Endothelial cell of umbilical vein (primary cell): ENCODE measurements at regions not wholly inside any gene's neighbourhood (a gene's known extent, or its start where the extent isn't known, plus 50 kb on each side); places are given as distances from the start of the nearest gene placed in this dataset.

ENCODE experiments used
- BruUV-seq: library from RNA; stranded (reverse); fragments of 400-500 nt; replicated peaks from 2 replicates; lab custom pipeline; 2021; lab: Mats Ljungman, UMichigan
- CTCF ChIA-PET: fragments of 300-600, 350-600 bp; sonication (Branson Sonifier 250); formaldehyde crosslinking; loops from one replicate; lab custom pipeline; 2021; ENCODE audit warnings: antibody characterized with exemption, inconsistent platforms; lab: Charles Lee
- POLR2A ChIA-PET: fragments of 300-600, 350-600 bp; sonication (Branson Sonifier 250); formaldehyde crosslinking; loops from one replicate; lab custom pipeline; 2021; ENCODE audit warnings: antibody characterized with exemption, inconsistent platforms; lab: Charles Lee
- DNase-seq: peaks from one replicate; pipeline ENCODE4 v3.0.0-alpha.2; 2011; ENCODE audit warnings: low read depth, low spot score
- FAIRE-seq: peaks from 2 replicates; lab custom pipeline; 2011; peaks lifted over from hg19 to GRCh38; lab: Jason Lieb, UNC
- H2AFZ ChIP-seq: 2 replicates; pipeline ENCODE4 v1.6.0; 2012; ENCODE audit warnings: low read depth, low read length, control low read depth, inconsistent platforms
- H3K27ac ChIP-seq: 2 replicates; pipeline ENCODE4 v1.5.1; 2011; ENCODE audit warnings: low read depth, mild to moderate bottlenecking, control low read depth, low read length, moderate library complexity; ENCODE audit not compliant: insufficient read depth
- H3K27me3 ChIP-seq, 2 experiments: 2 replicates each; pipeline versions ENCODE4 v1.6.0 to v1.6.1; 2011; ENCODE audit warnings: low read length in 2 of 2, mixed read lengths in 1 of 2; ENCODE audit not compliant: control insufficient read depth in 2 of 2, insufficient read depth in 2 of 2
- H3K36me3 ChIP-seq, 2 experiments: 2 replicates in 1 of 2; 3 replicates in 1 of 2; pipeline ENCODE4 v1.5.1; 2011; ENCODE audit warnings: low read length in 2 of 2, mild to moderate bottlenecking in 1 of 2, moderate library complexity in 1 of 2; ENCODE audit not compliant: control insufficient read depth in 2 of 2, insufficient read depth in 2 of 2; ENCODE audit errors: extremely low read depth in 1 of 2
- H3K4me1 ChIP-seq: 3 replicates; pipeline ENCODE4 v1.5.1; 2011; ENCODE audit warnings: mild to moderate bottlenecking, low read length; ENCODE audit not compliant: control insufficient read depth, insufficient read depth; ENCODE audit errors: extremely low read depth
- H3K4me2 ChIP-seq: 2 replicates; pipeline ENCODE4 v1.6.1; 2011; ENCODE audit warnings: low read length, control low read depth, mixed read lengths; ENCODE audit not compliant: insufficient read depth
- H3K4me3 ChIP-seq, 3 experiments: fragments of 200-600 bp in 1 of 3; sonication (generic), shearing (Covaris generic) in 1 of 3; replicated peaks in 1 of 3; 2 replicates each; pipeline ENCODE4 v1.5.1; 2011 to 2016; ENCODE audit warnings: control low read depth in 3 of 3, low read length in 3 of 3, mild to moderate bottlenecking in 2 of 3, inconsistent platforms in 1 of 3, low read depth in 1 of 3, moderate library complexity in 1 of 3; ENCODE audit not compliant: insufficient read depth in 1 of 3
- H3K79me2 ChIP-seq: 2 replicates; pipeline ENCODE4 v1.6.0; 2012; ENCODE audit warnings: low read length, inconsistent platforms; ENCODE audit not compliant: control insufficient read depth, insufficient read depth
- H3K9ac ChIP-seq: replicated peaks from 2 replicates; pipeline ENCODE3; 2011; ENCODE audit warnings: low read length, control low read depth; ENCODE audit not compliant: insufficient read depth; ENCODE audit errors: extremely low read depth
- H3K9me1 ChIP-seq: replicated peaks from 3 replicates; pipeline ENCODE4 v1.6.0; 2011; ENCODE audit warnings: mild to moderate bottlenecking, low read length; ENCODE audit not compliant: control insufficient read depth, insufficient read depth; ENCODE audit errors: extremely low read depth
- H3K9me3 ChIP-seq: replicated peaks from 2 replicates; pipeline ENCODE4 v1.5.1; 2012; ENCODE audit warnings: low read length, inconsistent platforms; ENCODE audit not compliant: control insufficient read depth, insufficient read depth
- H4K20me1 ChIP-seq: replicated peaks from 2 replicates; pipeline ENCODE3; 2011; ENCODE audit warnings: mild to moderate bottlenecking, low read length; ENCODE audit not compliant: control insufficient read depth, insufficient read depth; ENCODE audit errors: extremely low read depth
- CTCF ChIP-seq, 2 donors: IDR thresholded peaks; 1 replicate in 1 of 2; 2 replicates in 1 of 2; pipeline ENCODE4 v1.5.1; 2011; ENCODE audit warnings: low read length in 2 of 2, mild to moderate bottlenecking in 2 of 2, moderate library complexity in 2 of 2, control low read depth in 1 of 2, inconsistent platforms in 1 of 2, low read depth in 1 of 2; ENCODE audit not compliant: insufficient read depth in 1 of 2; ENCODE audit errors: extremely low read depth in 1 of 2
- EZH2 ChIP-seq: IDR thresholded peaks from 2 replicates; pipeline ENCODE4 v1.6.1; 2012; ENCODE audit warnings: borderline replicate concordance, low read depth, mild to moderate bottlenecking, moderate library complexity, low read length, inconsistent platforms; ENCODE audit not compliant: severe bottlenecking
- FOS ChIP-seq: IDR thresholded peaks from 2 replicates; pipeline ENCODE4 v1.6.1; 2011; ENCODE audit warnings: mild to moderate bottlenecking, low read length, moderate library complexity, borderline replicate concordance; ENCODE audit not compliant: insufficient read depth
- JUN ChIP-seq: IDR thresholded peaks from 2 replicates; pipeline ENCODE4 v1.6.1; 2011; ENCODE audit warnings: borderline replicate concordance, low read depth; ENCODE audit not compliant: insufficient read length, insufficient read depth
- MAX ChIP-seq: IDR thresholded peaks from 2 replicates; pipeline ENCODE4 v1.6.1; 2011; ENCODE audit not compliant: insufficient read depth, insufficient read length
- POLR2A ChIP-seq: IDR thresholded peaks from 2 replicates; pipeline ENCODE4 v1.6.1; 2012; ENCODE audit warnings: low read depth, mild to moderate bottlenecking, control low read depth, low read length
- dilution Hi-C: fragments of 300-500 bp; cut with MboI; formaldehyde crosslinking; loops from one replicate; pipeline ENCODE4 v1.15.0; 2019; ENCODE audit warnings: low sequenced_read_pairs; ENCODE audit not compliant: extremely low pct_ligation_motif_present
- intact Hi-C: fragments of 100-400 bp; cut with micrococcal nuclease; formaldehyde crosslinking; loops from one replicate; pipeline ENCODE4 v1.10.0; 2022

GRCh38 chr2:236341067-236341466, 76.9 kb upstream of the ASB18 start:
- DNase-seq (no peak), FAIRE-seq (no peak)
- no peaks in the 10 kb centered on the region for H3K9me3 ChIP-seq
- H3K9ac ChIP-seq, result no peak overlapping the region
- H3K4me1 ChIP-seq, result no peaks in the 10 kb centered on the region
- intact Hi-C loops, result no loop called here
- H3K79me2 ChIP-seq, result no peaks in the 10 kb centered on the region
- dilution Hi-C loops, result loop anchor here (10.0 kb wide), 1 partner anchor 724 kb away; no protein-coding TSS in a partner anchor
- TF ChIP-seq MAX, result no peak
- no peak for TF ChIP-seq POLR2A
- POLR2A ChIA-PET, result no interaction called here
- H3K36me3 ChIP-seq, result no peaks in the 10 kb centered on the region
- no peak overlapping the region for H3K4me3 ChIP-seq
- H3K27ac ChIP-seq, result no peak overlapping the region
- no peaks in the 10 kb centered on the region for H3K27me3 ChIP-seq
- BruUV-seq, result no TSS peak
- H3K4me2 ChIP-seq, result no peak overlapping the region
- H3K9me1 ChIP-seq, result no peaks in the 10 kb centered on the region
- H4K20me1 ChIP-seq, result no peaks in the 10 kb centered on the region
- no peak overlapping the region for H2AFZ ChIP-seq
- CTCF ChIA-PET, result interaction anchor here (1.3 kb wide), 1 partner anchor 720 kb away, joined by 3 read pairs; no protein-coding TSS in a partner anchor

- BruUV-seq, result no TSS peak
- H3K4me1 ChIP-seq, result no peaks in the 10 kb centered on the region
- FAIRE-seq (no peak), DNase-seq (no peak)
- intact Hi-C loops, result loop anchor here (2.0 kb wide), 1 partner anchor 563 kb away; no protein-coding TSS in a partner anchor
- CTCF ChIA-PET, result interaction anchor here (1.3 to 2.8 kb wide), 4 partner anchors 563 to 732 kb away, joined by 3 to 13 read pairs (median 9); no protein-coding TSS in a partner anchor
- dilution Hi-C loops, result loop anchor here (10.0 kb wide), 1 partner anchor 723 kb away; no protein-coding TSS in a partner anchor
- no peaks in the 10 kb centered on the region for H3K79me2 ChIP-seq
- no peak overlapping the region for H3K4me2 ChIP-seq
- H3K4me3 ChIP-seq, result no peak overlapping the region
- no peaks in the 10 kb centered on the region for H4K20me1 ChIP-seq
- POLR2A ChIA-PET, result no interaction called here
- H3K36me3 ChIP-seq, result no peaks in the 10 kb centered on the region
- no peak overlapping the region for H3K27ac ChIP-seq
- no peak overlapping the region for H2AFZ ChIP-seq
- no peaks in the 10 kb centered on the region for H3K9me1 ChIP-seq
- no peaks in the 10 kb centered on the region for H3K27me3 ChIP-seq
- TF ChIP-seq EZH2, result no peak
- no peak for TF ChIP-seq JUN
- no peak for TF ChIP-seq POLR2A
- no peak for TF ChIP-seq CTCF (IDR thresholded peaks at IDR 0.05; ENCODE audit: extremely low read depth in 1 of 2, insufficient read depth in 1 of 2, low read depth in 1 of 2, low read length in 2 of 2)
- TF ChIP-seq FOS, result no peak
- H3K9me3 ChIP-seq, result no peaks in the 10 kb centered on the region
- H3K9ac ChIP-seq, result no peak overlapping the region
Measured at GRCh38 chr2:236341721-236342120, 77.5 kb upstream of the ASB18 start.
